ENCODE measurements at regions not wholly inside any gene's neighbourhood (a gene's known extent, or its start where the extent isn't known, plus 50 kb on each side); places are given as distances from the start of the nearest gene placed in this dataset.

GRCh38 chr2:145356056-145356455 lies 836.1 kb upstream of the ZEB2 start:
- no peak for ATAC-seq
- DNase-seq, result no peak
- intact Hi-C loops (cut with DNase I, micrococcal nuclease), result no loop called here

- DNase-seq (no peak), ATAC-seq (no peak)
- intact Hi-C loops (cut with DNase I, micrococcal nuclease), result no loop called here
Observed at GRCh38 chr2:145352484-145352883, 832.6 kb upstream of the ZEB2 start.

DNA sequence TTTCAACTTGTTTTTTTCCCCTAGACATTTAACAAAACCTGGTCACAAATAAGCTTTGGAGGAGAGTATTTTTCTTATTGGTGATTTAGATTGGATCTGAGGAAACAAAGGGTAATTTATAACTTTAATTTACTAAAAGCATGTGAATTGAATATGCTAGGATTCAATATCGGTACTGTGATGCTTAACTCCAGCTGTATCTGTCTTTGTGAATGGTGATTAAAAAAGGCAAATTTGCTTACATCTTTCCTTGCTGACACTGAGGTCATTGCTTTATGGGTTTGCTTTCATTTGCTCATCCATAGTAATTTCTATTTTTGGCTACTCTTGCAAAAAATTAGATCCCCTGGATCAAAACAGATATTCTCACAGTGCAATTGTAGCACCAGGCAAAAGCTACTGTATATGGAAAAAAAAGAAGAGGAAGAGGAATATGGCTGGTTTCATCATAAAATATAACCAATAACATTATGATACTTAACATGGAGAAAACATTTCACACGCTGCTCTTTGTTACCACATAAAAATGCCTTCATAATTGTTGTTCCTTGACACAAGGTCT lies 832.0 kb upstream of the ZEB2 start:
- no peak for DNase-seq
- intact Hi-C loops (cut with DNase I, micrococcal nuclease), result no loop called here
- no peak for ATAC-seq

GRCh38 chr2:145350011-145350410 lies 830.1 kb upstream of the ZEB2 start:
- ATAC-seq, result no peak
- no peak for DNase-seq
- intact Hi-C loops (cut with DNase I, micrococcal nuclease), result no loop called here

- no peak for DNase-seq
- ATAC-seq, result no peak
- intact Hi-C loops (cut with DNase I, micrococcal nuclease), result no loop called here
Observed at GRCh38 chr2:145344076-145344724, 824.3 kb upstream of the ZEB2 start.

DNA sequence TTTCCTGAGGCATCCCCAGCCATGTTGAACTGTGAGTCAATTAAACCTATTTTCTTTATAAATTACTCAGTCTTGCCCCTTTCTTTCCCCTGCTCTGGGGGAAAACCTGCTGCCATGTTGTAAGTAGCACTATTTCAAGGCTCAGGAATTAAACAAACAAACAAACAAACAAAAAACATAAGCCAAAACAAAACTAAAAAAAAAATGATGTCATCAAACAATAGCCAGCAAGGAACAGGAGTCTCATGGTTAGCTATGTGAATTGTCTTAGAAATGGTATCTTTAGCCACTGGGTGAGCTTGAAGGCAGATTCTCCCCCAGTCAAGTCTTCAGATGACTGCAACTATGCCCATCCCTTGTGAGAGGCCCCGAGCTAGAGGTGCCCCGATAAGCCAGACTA lies 823.4 kb upstream of the ZEB2 start:
- intact Hi-C loops (cut with DNase I, micrococcal nuclease), result no loop called here
- DNase-seq (no peak), ATAC-seq (no peak)

DNA sequence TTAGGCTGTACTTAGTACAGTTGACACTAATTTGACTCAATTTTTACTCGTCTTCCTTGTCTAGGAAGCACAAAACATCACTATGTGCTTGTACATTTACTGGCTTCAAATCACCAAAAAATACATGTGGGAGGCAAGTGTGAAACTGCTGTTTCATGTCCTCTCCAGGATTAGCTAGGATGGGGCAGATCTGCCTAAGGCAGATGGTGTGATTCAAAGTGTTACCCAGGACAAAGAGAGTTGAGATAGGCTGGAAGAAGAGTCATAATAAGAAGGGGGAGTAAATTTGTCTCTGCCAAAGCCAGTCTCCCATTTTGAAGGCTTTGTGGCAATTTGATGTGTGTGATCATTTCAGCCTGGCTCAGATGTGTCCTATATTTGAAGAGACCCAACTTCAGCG lies 821.6 kb upstream of the ZEB2 start:
- intact Hi-C loops (cut with DNase I, micrococcal nuclease), result no loop called here
- no peak for ATAC-seq

GRCh38 chr2:145339646-145340045 lies 819.7 kb upstream of the ZEB2 start:
- ATAC-seq, result no peak
- DNase-seq, result no peak
- intact Hi-C loops (cut with DNase I, micrococcal nuclease), result no loop called here

More for the DNA sequence above, 821.6 kb upstream of the ZEB2 start:
- no peak for DNase-seq

- no peak for DNase-seq
- intact Hi-C loops (cut with DNase I, micrococcal nuclease), result no loop called here
- no peak for ATAC-seq
Observed at GRCh38 chr2:145332210-145332898, 812.4 kb upstream of the ZEB2 start.

DNA sequence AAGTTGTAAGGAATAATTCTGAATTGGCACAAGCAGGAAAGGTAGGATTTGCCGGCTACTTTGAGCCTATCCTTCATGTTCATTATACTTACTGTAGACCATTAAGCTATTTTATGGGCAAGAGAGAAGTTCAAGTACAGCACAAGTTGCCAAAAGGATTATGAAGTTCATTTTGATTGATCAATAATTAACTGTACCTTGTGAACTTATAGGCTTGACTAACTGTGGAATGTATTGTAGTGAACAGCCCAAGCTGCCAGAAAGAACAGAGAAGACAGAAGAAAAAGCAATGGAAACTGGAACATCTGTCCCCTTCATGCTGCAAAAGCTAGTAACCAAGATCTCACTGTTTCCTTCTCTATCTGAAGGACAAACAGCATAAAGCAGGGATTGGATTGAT lies 810.1 kb upstream of the ZEB2 start:
- ATAC-seq, result no peak
- intact Hi-C loops (cut with DNase I, micrococcal nuclease), result no loop called here

DNA sequence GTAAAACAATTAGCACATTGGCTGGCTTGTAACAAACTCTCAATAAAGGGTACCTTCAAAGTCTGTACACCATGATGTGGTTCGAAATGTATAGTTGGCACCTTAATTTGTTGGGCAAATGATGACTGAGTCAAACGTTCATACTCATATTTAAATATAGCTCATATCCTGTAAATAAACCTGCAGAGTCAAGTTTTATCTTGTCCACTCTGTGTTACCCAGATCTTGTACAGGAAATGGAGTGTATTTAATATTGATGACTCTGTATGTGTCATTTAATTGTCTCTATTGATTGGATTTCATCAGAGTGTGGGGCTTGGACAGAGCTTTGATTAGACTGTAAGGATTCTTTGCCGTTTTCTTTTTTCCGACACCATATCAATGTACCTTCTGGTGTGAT lies 805.6 kb upstream of the ZEB2 start:
- ATAC-seq, result no peak
- no peak for DNase-seq
- intact Hi-C loops (cut with DNase I, micrococcal nuclease), result no loop called here

More for the DNA sequence above, 810.1 kb upstream of the ZEB2 start:
- no peak for DNase-seq

DNA sequence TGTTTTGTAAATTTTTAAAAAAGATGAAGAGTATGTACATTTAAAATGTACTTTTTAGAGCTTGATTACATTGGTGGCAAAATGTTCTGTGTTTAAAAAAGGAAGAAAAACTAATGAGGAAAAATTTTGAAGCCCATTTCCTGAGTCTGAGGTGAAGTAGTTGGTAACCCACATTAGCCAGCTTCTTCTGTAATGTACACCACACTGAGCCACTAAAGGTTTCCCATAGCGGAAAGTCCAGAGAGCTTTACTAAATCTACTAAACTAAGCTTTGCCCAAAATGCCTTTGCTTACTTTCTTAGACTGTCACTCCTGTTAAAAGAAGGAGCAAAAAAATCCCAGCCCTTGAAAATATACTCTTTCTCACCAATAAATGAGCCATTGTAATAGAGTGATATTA lies 804.8 kb upstream of the ZEB2 start:
- DNase-seq, result no peak
- no peak for ATAC-seq
- intact Hi-C loops (cut with DNase I, micrococcal nuclease), result no loop called here

DNA sequence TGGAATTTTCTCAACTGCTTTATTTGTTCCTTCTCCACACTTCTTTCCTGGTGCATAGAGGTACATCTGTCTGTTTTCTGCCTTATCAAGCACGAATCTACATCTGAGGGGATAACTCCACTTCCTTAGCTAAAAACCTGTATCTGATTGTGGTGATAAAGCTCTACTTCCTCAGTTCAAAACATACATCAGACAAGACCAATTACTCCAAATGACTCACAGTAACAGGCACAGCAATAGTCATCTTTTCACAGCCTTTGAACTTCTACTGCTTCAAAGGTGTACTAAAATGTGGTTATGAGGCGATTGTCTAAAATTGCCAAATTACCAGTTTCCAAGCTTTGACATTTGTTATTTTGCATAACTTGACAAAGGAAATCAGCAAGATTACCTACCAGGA lies 803.6 kb upstream of the ZEB2 start:
- intact Hi-C loops (cut with DNase I, micrococcal nuclease), result no loop called here
- DNase-seq (no peak), ATAC-seq (no peak)

GRCh38 chr2:145321344-145321743 lies 801.4 kb upstream of the ZEB2 start:
- intact Hi-C loops (cut with DNase I, micrococcal nuclease), result no loop called here
- ATAC-seq (no peak), DNase-seq (no peak)

DNA sequence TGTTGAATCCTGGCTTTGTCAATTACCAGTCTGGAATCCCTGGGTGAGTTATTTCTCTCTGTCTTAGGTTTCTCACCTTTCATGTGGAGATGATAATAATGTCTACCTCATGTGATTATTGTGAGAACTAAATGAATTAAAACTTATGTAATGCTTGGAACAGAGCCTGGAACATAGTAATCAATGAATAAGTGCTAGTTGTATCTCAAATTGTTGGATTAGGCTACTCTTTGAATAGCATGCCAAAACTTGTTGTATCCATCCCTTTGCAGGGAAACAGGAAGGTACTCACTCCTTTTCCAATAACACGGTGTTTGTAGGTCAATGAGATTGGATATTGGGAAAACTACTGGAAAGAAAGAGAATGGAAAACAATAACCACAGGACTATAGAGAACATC lies 796.6 kb upstream of the ZEB2 start:
- ATAC-seq (no peak), DNase-seq (no peak)
- intact Hi-C loops (cut with DNase I, micrococcal nuclease), result no loop called here

GRCh38 chr2:145315053-145315452 lies 795.1 kb upstream of the ZEB2 start:
- DNase-seq (no peak), ATAC-seq (no peak)
- intact Hi-C loops (cut with DNase I, micrococcal nuclease), result no loop called here

DNA sequence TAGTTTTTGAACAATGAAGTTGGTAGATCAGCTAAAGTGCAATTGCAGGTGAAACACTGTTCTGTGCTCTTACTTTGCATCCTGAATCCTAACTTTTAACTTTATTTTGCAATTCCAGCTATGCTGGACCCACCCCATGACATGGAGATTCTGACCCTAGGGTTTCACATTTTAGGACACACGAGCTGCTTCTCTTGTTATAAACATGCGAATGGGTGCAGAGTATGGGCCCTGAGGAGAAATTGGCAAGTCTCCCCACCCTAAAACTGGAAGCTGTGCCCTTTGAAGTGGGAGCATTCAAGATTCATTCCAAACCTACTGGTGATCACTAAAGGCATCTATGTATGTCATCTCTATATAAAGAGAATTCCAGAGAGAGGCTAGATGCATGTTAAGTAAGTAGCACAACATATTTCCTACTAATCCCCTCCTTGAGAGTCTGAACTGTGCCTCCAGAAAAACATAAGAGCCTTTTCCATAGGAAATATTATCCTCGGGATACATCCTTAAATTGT lies 794.3 kb upstream of the ZEB2 start:
- ATAC-seq (no peak), DNase-seq (no peak)
- intact Hi-C loops (cut with DNase I, micrococcal nuclease), result no loop called here

DNA sequence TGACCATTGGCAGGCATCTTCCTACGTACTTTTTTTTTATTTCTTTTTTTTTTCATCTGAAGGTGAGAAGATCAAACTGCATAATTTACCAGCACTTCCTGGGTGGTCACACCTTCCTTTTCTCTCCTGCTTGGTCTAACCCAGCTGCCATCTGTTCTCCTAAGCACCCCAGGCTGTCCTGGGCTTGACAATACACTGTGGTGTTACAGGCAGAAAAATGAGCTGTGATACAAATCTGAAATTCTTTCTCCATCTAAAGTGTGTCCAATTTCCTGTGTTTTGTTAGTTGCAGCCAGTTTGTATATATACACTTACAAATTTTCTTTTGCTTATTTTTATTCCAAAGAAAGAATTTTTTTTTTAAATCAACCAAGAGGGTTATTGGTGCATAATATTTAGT lies 786.0 kb upstream of the ZEB2 start:
- ATAC-seq (no peak), DNase-seq (no peak)
- intact Hi-C loops (cut with DNase I, micrococcal nuclease), result no loop called here

DNA sequence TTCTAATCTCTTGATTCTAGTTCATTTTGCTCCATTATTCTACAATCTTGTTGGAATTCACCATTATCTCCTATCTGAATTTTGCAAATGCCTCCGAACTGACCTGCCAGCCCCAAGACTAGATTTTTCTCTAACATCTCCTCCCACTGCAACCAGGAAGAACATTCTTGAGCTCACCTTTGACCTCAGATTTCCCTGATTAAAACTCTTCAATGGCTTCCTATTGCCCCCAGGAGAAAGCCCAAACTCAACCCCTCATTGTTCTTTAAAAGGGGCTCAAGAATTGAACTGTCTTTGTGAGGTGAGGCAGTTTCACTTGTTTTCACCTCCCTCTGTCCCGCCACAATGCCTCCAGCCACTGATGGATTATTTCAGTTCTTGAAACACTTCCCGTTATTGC lies 784.6 kb upstream of the ZEB2 start:
- no peak for ATAC-seq
- DNase-seq, result no peak
- intact Hi-C loops (cut with DNase I, micrococcal nuclease), result no loop called here

GRCh38 chr2:145303536-145303935 lies 783.6 kb upstream of the ZEB2 start:
- DNase-seq (no peak), ATAC-seq (no peak)
- intact Hi-C loops (cut with DNase I, micrococcal nuclease), result no loop called here

GRCh38 chr2:145302886-145303285 lies 783.0 kb upstream of the ZEB2 start:
- no peak for DNase-seq
- no peak for ATAC-seq
- intact Hi-C loops (cut with DNase I, micrococcal nuclease), result no loop called here

All from left colon (tissue), 2 donors.